GM23338 (cell line): ENCODE measurements at regions not wholly inside any gene's neighbourhood (a gene's known extent, or its start where the extent isn't known, plus 50 kb on each side); places are given as distances from the start of the nearest gene placed in this dataset.

Experiments
- CREB1 ChIP-seq: fragments of 250-450 bp; sonication (Bioruptor Pico); IDR thresholded peaks from 2 replicates; pipeline ENCODE4 v1.5.0; 2020; ENCODE audit warnings: low read depth, mild to moderate bottlenecking, moderate library complexity
- CTCF ChIP-seq, 2 experiments: fragments of 200-600 bp in 1 of 2; sonication (generic) in 1 of 2; conservative IDR thresholded peaks; 2 replicates each; pipeline versions ENCODE4 v1.5.1 to v1.6.1; 2016 to 2017; ENCODE audit warnings: antibody characterized with exemption in 2 of 2, low read depth in 2 of 2, mild to moderate bottlenecking in 2 of 2, moderate library complexity in 1 of 2
- ETS1 ChIP-seq: IDR thresholded peaks from 2 replicates; pipeline ENCODE4 v1.6.1; 2016; ENCODE audit warnings: antibody characterized with exemption
- EZH2 ChIP-seq: fragments of 200-600 bp; sonication (generic); IDR thresholded peaks from one replicate; pipeline ENCODE4 v1.8.0; 2017; ENCODE audit warnings: antibody characterized with exemption, mild to moderate bottlenecking, low read depth; ENCODE audit not compliant: unreplicated experiment
- EZH2phosphoT487 ChIP-seq: fragments of 200-600 bp; sonication (generic); IDR thresholded peaks from one replicate; pipeline ENCODE4 v1.8.1; 2018; ENCODE audit warnings: antibody characterized with exemption; ENCODE audit not compliant: unreplicated experiment
- NANOG ChIP-seq: IDR thresholded peaks from 2 replicates; pipeline ENCODE4 v1.6.1; 2016; ENCODE audit warnings: antibody characterized with exemption, borderline replicate concordance
- POLR2AphosphoS5 ChIP-seq: IDR thresholded peaks from 2 replicates; pipeline ENCODE4 v1.6.1; 2016; ENCODE audit warnings: antibody characterized with exemption, low read depth
- REST ChIP-seq: IDR thresholded peaks from one replicate; pipeline ENCODE4 v1.6.1; 2018; ENCODE audit warnings: antibody characterized with exemption; ENCODE audit not compliant: unreplicated experiment
- STAT1 ChIP-seq: IDR thresholded peaks from one replicate; pipeline ENCODE4 v1.6.1; 2016; ENCODE audit warnings: antibody characterized with exemption; ENCODE audit not compliant: unreplicated experiment

GRCh38 chr3:143200001-143200924, 80.7 kb downstream of the CHST2 start:
- TF ChIP-seq CTCF (conservative IDR thresholded peaks at IDR 0.05; ENCODE audit: low read depth in 2 of 2) (no peak), EZH2phosphoT487 (no peak), ETS1 (no peak), POLR2AphosphoS5 (no peak), CREB1 (CRISPR knock-in tag) (no peak), EZH2 (no peak), NANOG (no peak), STAT1 (no peak), REST (no peak)
